HepG2 (cell line): ENCODE measurements at regions not wholly inside any gene's neighbourhood (a gene's known extent, or its start where the extent isn't known, plus 50 kb on each side); places are given as distances from the start of the nearest gene placed in this dataset.

Experiments
- ARNT ChIP-seq: fragments of 450-650 bp; IDR thresholded peaks from 2 replicates; pipeline ENCODE4 v1.6.1; 2017
- HINFP ChIP-seq: sonication (generic); formaldehyde crosslinking; IDR thresholded peaks from 2 replicates; pipeline ENCODE4 v1.4.0; 2020; ENCODE audit warnings: low read depth, mild to moderate bottlenecking, missing genetic modification reagents
- KIAA2018 ChIP-seq: sonication (generic); formaldehyde crosslinking; IDR thresholded peaks from 2 replicates; pipeline ENCODE4 v1.5.0; 2020; ENCODE audit warnings: mild to moderate bottlenecking, missing genetic modification reagents, borderline replicate concordance
- MAFF ChIP-seq: IDR thresholded peaks from 2 replicates; pipeline ENCODE4 v1.6.1; 2011; ENCODE audit warnings: low read depth, low read length, improper control_type of control experiment
- NFE2L1 ChIP-seq: sonication (generic); formaldehyde crosslinking; IDR thresholded peaks from 2 replicates; pipeline ENCODE4 v1.4.0; 2020; ENCODE audit warnings: missing genetic modification reagents, mild to moderate bottlenecking, borderline replicate concordance
- POLR2AphosphoS5 ChIP-seq: IDR thresholded peaks from 2 replicates; pipeline ENCODE4 v1.6.1; 2012; ENCODE audit warnings: low read depth, low read length
- ZBTB49 ChIP-seq: sonication (generic); formaldehyde crosslinking; IDR thresholded peaks from 2 replicates; pipeline ENCODE4 v1.4.0; 2020; ENCODE audit warnings: missing genetic modification reagents, borderline replicate concordance
- ZFP91 ChIP-seq: sonication (generic); formaldehyde crosslinking; IDR thresholded peaks from 2 replicates; pipeline ENCODE4 v1.9.0; 2022; ENCODE audit warnings: missing genetic modification reagents, mild to moderate bottlenecking, borderline replicate concordance
- ZNF274 ChIP-seq: sonication (generic); formaldehyde crosslinking; IDR thresholded peaks from 2 replicates; pipeline ENCODE4 v1.5.1; 2020; ENCODE audit warnings: mild to moderate bottlenecking, missing genetic modification reagents
- TF ChIP-seq, protein P1 (sequence below): sonication (generic); formaldehyde crosslinking; IDR thresholded peaks from 2 replicates; pipeline ENCODE4 v1.5.0; 2020; ENCODE audit warnings: mild to moderate bottlenecking, missing genetic modification reagents, moderate library complexity

DNA sequence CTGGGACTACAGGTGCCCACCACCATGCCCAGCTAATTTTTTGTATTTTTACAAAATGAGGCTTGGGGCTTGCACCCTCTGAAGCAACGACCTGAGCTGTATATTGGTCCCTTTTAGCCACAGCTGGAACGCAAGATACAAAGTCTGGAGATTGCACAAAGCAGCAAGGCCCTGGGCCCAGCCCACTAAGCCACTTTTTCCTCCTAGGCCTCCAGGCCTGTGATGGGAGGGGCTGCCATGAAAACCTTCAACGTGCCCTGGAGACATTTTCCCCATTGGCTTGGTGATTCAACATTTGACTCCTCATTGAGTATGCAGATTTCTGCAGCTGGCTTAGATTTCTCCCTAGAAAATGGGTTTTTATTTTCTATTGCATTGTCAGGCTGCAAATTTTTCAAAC lies 69.2 kb downstream of the CYB561 start:
- TF ChIP-seq NFE2L1 (CRISPR knock-in tag) = no peak
- no peak for TF ChIP-seq ZFP91 (CRISPR knock-in tag)
- TF ChIP-seq, protein P1, sequence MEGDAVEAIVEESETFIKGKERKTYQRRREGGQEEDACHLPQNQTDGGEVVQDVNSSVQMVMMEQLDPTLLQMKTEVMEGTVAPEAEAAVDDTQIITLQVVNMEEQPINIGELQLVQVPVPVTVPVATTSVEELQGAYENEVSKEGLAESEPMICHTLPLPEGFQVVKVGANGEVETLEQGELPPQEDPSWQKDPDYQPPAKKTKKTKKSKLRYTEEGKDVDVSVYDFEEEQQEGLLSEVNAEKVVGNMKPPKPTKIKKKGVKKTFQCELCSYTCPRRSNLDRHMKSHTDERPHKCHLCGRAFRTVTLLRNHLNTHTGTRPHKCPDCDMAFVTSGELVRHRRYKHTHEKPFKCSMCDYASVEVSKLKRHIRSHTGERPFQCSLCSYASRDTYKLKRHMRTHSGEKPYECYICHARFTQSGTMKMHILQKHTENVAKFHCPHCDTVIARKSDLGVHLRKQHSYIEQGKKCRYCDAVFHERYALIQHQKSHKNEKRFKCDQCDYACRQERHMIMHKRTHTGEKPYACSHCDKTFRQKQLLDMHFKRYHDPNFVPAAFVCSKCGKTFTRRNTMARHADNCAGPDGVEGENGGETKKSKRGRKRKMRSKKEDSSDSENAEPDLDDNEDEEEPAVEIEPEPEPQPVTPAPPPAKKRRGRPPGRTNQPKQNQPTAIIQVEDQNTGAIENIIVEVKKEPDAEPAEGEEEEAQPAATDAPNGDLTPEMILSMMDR = no peak
- no peak for TF ChIP-seq MAFF
- no peak for TF ChIP-seq POLR2AphosphoS5
- TF ChIP-seq ZNF274 (CRISPR knock-in tag) = no peak
- no peak for TF ChIP-seq HINFP (CRISPR knock-in tag)
- no peak for TF ChIP-seq ARNT
- TF ChIP-seq ZBTB49 (CRISPR knock-in tag) = no peak
- no peak for TF ChIP-seq KIAA2018
